H1 (cell line): ENCODE measurements at regions not wholly inside any gene's neighbourhood (a gene's known extent, or its start where the extent isn't known, plus 50 kb on each side); places are given as distances from the start of the nearest gene placed in this dataset.

ENCODE experiments used
- CTCF ChIA-PET: fragments of 300-600 bp; sonication (Branson Sonifier 250); formaldehyde crosslinking; loops from one replicate; lab custom pipeline; 2021; ENCODE audit not compliant: partially characterized antibody; lab: Charles Lee
- POLR2A ChIA-PET: fragments of 300-600 bp; sonication (Branson Sonifier 250); formaldehyde crosslinking; loops from one replicate; lab custom pipeline; 2021; ENCODE audit warnings: inconsistent platforms; ENCODE audit not compliant: partially characterized antibody; lab: Charles Lee
- DNase-seq, 2 experiments: peaks; one replicate each; pipeline versions ENCODE4 v3.0.0 to v3.0.0-alpha.2; 2010 to 2022; ENCODE audit warnings: low spot score in 2 of 2, low read depth in 1 of 2, mixed read lengths in 1 of 2
- FAIRE-seq: peaks from 2 replicates; lab custom pipeline; 2011; peaks lifted over from hg19 to GRCh38; lab: Jason Lieb, UNC
- H2AFZ ChIP-seq: 2 replicates; pipeline ENCODE4 v1.8.1; 2012; ENCODE audit warnings: low read length, inconsistent platforms
- H2AK5ac ChIP-seq: 2 replicates; pipeline ENCODE4 v1.6.1; 2013; ENCODE audit warnings: low read depth, low read length
- H2BK120ac ChIP-seq: replicated peaks from 2 replicates; pipeline ENCODE3; 2013; ENCODE audit warnings: low read depth, low read length, inconsistent platforms
- H2BK12ac ChIP-seq: 2 replicates; pipeline ENCODE4 v1.6.1; 2013; ENCODE audit warnings: low read depth, low read length
- H2BK15ac ChIP-seq: 2 replicates; pipeline ENCODE4 v1.6.1; 2013; ENCODE audit warnings: low read length
- H2BK20ac ChIP-seq: 2 replicates; pipeline ENCODE4 v1.6.1; 2013; ENCODE audit warnings: low read length
- H2BK5ac ChIP-seq: 2 replicates; pipeline ENCODE4 v1.6.1; 2013; ENCODE audit warnings: low read depth, low read length
- H3K14ac ChIP-seq: 2 replicates; pipeline ENCODE4 v1.6.1; 2013; ENCODE audit warnings: inconsistent platforms; ENCODE audit not compliant: insufficient read length
- H3K18ac ChIP-seq: 2 replicates; pipeline ENCODE4 v1.6.1; 2013; ENCODE audit warnings: low read length; ENCODE audit errors: extremely low read depth
- H3K23ac ChIP-seq: 2 replicates; pipeline ENCODE4 v1.6.1; 2013; ENCODE audit warnings: inconsistent platforms; ENCODE audit not compliant: insufficient read length
- H3K23me2 ChIP-seq: 2 replicates; pipeline ENCODE4 v1.6.1; 2013; ENCODE audit warnings: low read depth, low read length
- H3K27ac ChIP-seq: 2 replicates; pipeline ENCODE4 v1.6.1; 2011; ENCODE audit warnings: low read depth, low read length, inconsistent platforms
- H3K27me3 ChIP-seq, 4 experiments: replicated peaks in 1 of 4; 1 replicate in 1 of 4; 2 replicates in 3 of 4; pipeline versions ENCODE4 v1.6.1 to v1.8.1; 2011 to 2013; ENCODE audit warnings: low read length in 3 of 4, mild to moderate bottlenecking in 3 of 4, inconsistent platforms in 2 of 4, mixed read lengths in 2 of 4, moderate library complexity in 1 of 4; ENCODE audit not compliant: control insufficient read depth in 3 of 4, insufficient read depth in 3 of 4; ENCODE audit errors: extremely low read depth in 1 of 4
- H3K36me3 ChIP-seq, 4 experiments: 2 replicates each; pipeline versions ENCODE4 v1.6.1 to v1.8.1; 2011 to 2013; ENCODE audit warnings: mild to moderate bottlenecking in 4 of 4, low read length in 3 of 4, moderate library complexity in 2 of 4, control low read depth in 1 of 4, inconsistent platforms in 1 of 4; ENCODE audit not compliant: insufficient read depth in 4 of 4, control insufficient read depth in 2 of 4
- H3K4ac ChIP-seq: replicated peaks from 2 replicates; pipeline ENCODE3; 2013; ENCODE audit warnings: low read length, low read depth, mixed read lengths, inconsistent platforms; ENCODE audit not compliant: insufficient read length
- H3K4me1 ChIP-seq, 4 experiments: replicated peaks in 1 of 4; 1 replicate in 1 of 4; 2 replicates in 3 of 4; pipeline versions ENCODE4 v1.6.1 to v1.8.1; 2011 to 2013; ENCODE audit warnings: low read length in 3 of 4, inconsistent platforms in 2 of 4, mixed read lengths in 1 of 4; ENCODE audit not compliant: insufficient read depth in 4 of 4, control insufficient read depth in 3 of 4
- H3K4me2 ChIP-seq, 2 experiments: 2 replicates each; pipeline versions ENCODE4 v1.6.1 to v1.8.1; 2011 to 2013; ENCODE audit warnings: low read depth in 2 of 2, low read length in 2 of 2, control low read depth in 1 of 2, inconsistent platforms in 1 of 2, mild to moderate bottlenecking in 1 of 2; ENCODE audit not compliant: insufficient read depth in 1 of 2
- H3K4me3 ChIP-seq, 4 experiments: fragments of 200-600, 300-600 bp in 1 of 4; sonication (generic), shearing (Covaris generic), sonication (Bioruptor Twin) in 1 of 4; 2 replicates each; pipeline versions ENCODE4 v1.5.1 to v1.8.1; 2011 to 2016; ENCODE audit warnings: low read length in 4 of 4, low read depth in 3 of 4, control low read depth in 2 of 4, inconsistent platforms in 2 of 4, mild to moderate bottlenecking in 2 of 4, mixed read lengths in 1 of 4, moderate library complexity in 1 of 4; ENCODE audit not compliant: insufficient read depth in 2 of 4; ENCODE audit errors: extremely low read depth in 1 of 4
- H3K56ac ChIP-seq: replicated peaks from 2 replicates; pipeline ENCODE3; 2013; ENCODE audit warnings: low read depth, mild to moderate bottlenecking, mixed read lengths, low read length, inconsistent platforms; ENCODE audit not compliant: insufficient read length
- H3K79me1 ChIP-seq: 2 replicates; pipeline ENCODE4 v1.6.1; 2013; ENCODE audit warnings: low read depth, low read length, control low read depth
- H3K79me2 ChIP-seq, 2 experiments: 2 replicates each; pipeline versions ENCODE4 v1.6.1 to v1.8.1; 2012 to 2013; ENCODE audit warnings: low read length in 2 of 2, mild to moderate bottlenecking in 2 of 2, inconsistent platforms in 1 of 2; ENCODE audit not compliant: insufficient read depth in 2 of 2, control insufficient read depth in 1 of 2
- H3K9ac ChIP-seq, 4 experiments: replicated peaks in 1 of 4; 1 replicate in 1 of 4; 2 replicates in 3 of 4; pipeline versions ENCODE4 v1.6.1 to v1.8.1; 2011 to 2013; ENCODE audit warnings: low read depth in 3 of 4, low read length in 3 of 4, control low read depth in 2 of 4, mild to moderate bottlenecking in 2 of 4, moderate library complexity in 2 of 4, inconsistent platforms in 1 of 4; ENCODE audit errors: extremely low read depth in 1 of 4
- H3K9me3 ChIP-seq, 2 experiments: 2 replicates each; pipeline versions ENCODE4 v1.6.1 to v1.8.1; 2012 to 2013; ENCODE audit warnings: mild to moderate bottlenecking in 2 of 2, moderate library complexity in 2 of 2, control low read depth in 1 of 2, inconsistent platforms in 1 of 2, low read depth in 1 of 2, low read length in 1 of 2, mixed read lengths in 1 of 2; ENCODE audit not compliant: insufficient read depth in 2 of 2
- H4K20me1 ChIP-seq, 2 experiments: replicated peaks in 1 of 2; 2 replicates each; pipeline versions ENCODE3 to v1.8.1; 2011 to 2013; ENCODE audit warnings: inconsistent platforms in 2 of 2, low read length in 2 of 2, mild to moderate bottlenecking in 1 of 2; ENCODE audit not compliant: insufficient read depth in 2 of 2, control insufficient read depth in 1 of 2
- H4K5ac ChIP-seq: 2 replicates; pipeline ENCODE4 v1.6.1; 2013; ENCODE audit warnings: low read length, low read depth, mixed read lengths, inconsistent platforms; ENCODE audit not compliant: insufficient read length
- H4K8ac ChIP-seq: 2 replicates; pipeline ENCODE4 v1.8.0; 2013; ENCODE audit warnings: mild to moderate bottlenecking, moderate library complexity, low read length, inconsistent platforms; ENCODE audit not compliant: insufficient read depth; ENCODE audit errors: extremely low read depth
- H4K91ac ChIP-seq: replicated peaks from 2 replicates; pipeline ENCODE3; 2013; ENCODE audit warnings: low read length, mixed read lengths, inconsistent platforms; ENCODE audit not compliant: insufficient read length
- HDAC2 ChIP-seq, 2 experiments: fragments of 300-600 bp in 1 of 2; sonication (generic) in 1 of 2; IDR thresholded peaks; 2 replicates each; pipeline ENCODE4 v1.6.1; 2011 to 2012; ENCODE audit warnings: low read depth in 2 of 2, low read length in 2 of 2, mild to moderate bottlenecking in 2 of 2, moderate library complexity in 2 of 2, borderline replicate concordance in 1 of 2, inconsistent platforms in 1 of 2
- WGBS, 2 experiments: shearing (Covaris generic) in 1 of 2; methylation state at CpG; one replicate each; pipeline versions ENCODE4 v1.1.6 to v1.1.7; 2013 to 2015; ENCODE audit warnings: low lambda C conversion rate in 2 of 2, mixed read lengths in 2 of 2, inconsistent platforms in 1 of 2, low coverage in 1 of 2, missing lambda C conversion rate in 1 of 2; ENCODE audit not compliant: insufficient replicate concordance in 2 of 2, insufficient coverage in 1 of 2, insufficient read length in 1 of 2; ENCODE audit errors: extremely low coverage in 1 of 2, missing lambda C conversion rate in 1 of 2; 5-methylcytosine and 5-hydroxymethylcytosine counted together

- ChIA-PET CTCF (no interaction called here), POLR2A (no interaction called here)
- Histone ChIP-seq H4K8ac (no peak overlapping the region), H3K79me1 (no peaks in the 10 kb centered on the region), H2BK15ac (no peak overlapping the region), H3K27ac (no peak overlapping the region), H2BK5ac (no peak overlapping the region), H4K5ac (no peak overlapping the region), H3K9me3 (peaks cover 60 to 77% of the 10 kb centered on the region in 2 experiments), H2AK5ac (no peak overlapping the region), H3K79me2 (no peaks in the 10 kb centered on the region), H3K36me3 (no peaks in the 10 kb centered on the region), H4K20me1 (no peaks in the 10 kb centered on the region), H3K23me2 (no peaks in the 10 kb centered on the region), H2BK12ac (no peak overlapping the region), H3K9ac (no peak overlapping the region), H3K56ac (no peak overlapping the region), H2BK120ac (no peak overlapping the region), H3K14ac (no peak overlapping the region), H3K4ac (no peak overlapping the region), H3K23ac (no peak overlapping the region), H3K4me3 (no peak overlapping the region), H2BK20ac (no peak overlapping the region), H4K91ac (no peak overlapping the region)
- DNase-seq (no peak), FAIRE-seq (no peak)
- 75% methylated on average over 4 of the region's 4 CpGs; no CpG with 5 or more reads in 1 of the 2 experiments for WGBS, 2 experiments
- no peak for TF ChIP-seq HDAC2 (IDR thresholded peaks at IDR 0.05; ENCODE audit: borderline replicate concordance in 1 of 2, low read depth in 2 of 2, low read length in 2 of 2)
- TF ChIP-seq, all 59 proteins: peak for 0
- Histone ChIP-seq H3K27me3 (no peaks in the 10 kb centered on the region; a peak in 1 of 7 replicates), H3K18ac (no peak overlapping the region), H3K4me2 (no peak overlapping the region), H3K4me1 (no peaks in the 10 kb centered on the region), H2AFZ (no peak overlapping the region)
Measured at GRCh38 chr18:71134122-71134521, 845.3 kb downstream of the SOCS6 start.
